ENCODE measurements at regions not wholly inside any gene's neighbourhood (a gene's known extent, or its start where the extent isn't known, plus 50 kb on each side); places are given as distances from the start of the nearest gene placed in this dataset.

- TF ChIP-seq ZNF462 (CRISPR knock-in tag; IDR thresholded peaks at IDR 0.05), result no peak
Observed at GRCh38 chr22:48829908-48830307, 997.8 kb downstream of the BRD1 start (continued).

- ATAC-seq (no peak), DNase-seq (ENCODE audit: low spot score) (no peak)
- H3K36me3 Mint-ChIP-seq (ENCODE audit: low read depth), result no peaks in the 10 kb centered on the region; the same call in 1 of the 3 replicates
- H3K9me2 ChIP-seq (ENCODE audit: insufficient read depth), result no peaks in the 10 kb centered on the region
- H3K4me3 ChIP-seq, result no peak overlapping the region
- no peak overlapping the region for H3K4me3 Mint-ChIP-seq
- no peak overlapping the region for H2AFZ ChIP-seq
- no peaks in the 10 kb centered on the region for H4K20me1 ChIP-seq (replicated peaks; ENCODE audit: insufficient read depth)
- H3K36me3 ChIP-seq (ENCODE audit: insufficient read depth), result peaks cover 4% of the 10 kb centered on the region; the same call in 1 of the 2 replicates
- H3K27me3 Mint-ChIP-seq (ENCODE audit: insufficient read depth, low read depth, poor library complexity), result peaks cover 4% of the 10 kb centered on the region
- H3K9me3 Mint-ChIP-seq, result peaks cover 26% of the 10 kb centered on the region
- H3K27ac ChIP-seq (ENCODE audit: low read depth), result no peak overlapping the region
- no peaks in the 10 kb centered on the region for H3F3A ChIP-seq (replicated peaks; ENCODE audit: low read depth)
- H3K4me1 Mint-ChIP-seq, result no peaks in the 10 kb centered on the region
- H3K27ac Mint-ChIP-seq, result no peak overlapping the region
- no peaks in the 10 kb centered on the region for H3K27me3 ChIP-seq (ENCODE audit: insufficient read depth)
- H3K4me1 ChIP-seq (ENCODE audit: insufficient read depth), result no peaks in the 10 kb centered on the region
- H3K79me2 ChIP-seq (replicated peaks; ENCODE audit: insufficient read depth), result no peaks in the 10 kb centered on the region
- H3K4me2 ChIP-seq, result no peak overlapping the region
- TF ChIP-seq REST (IDR thresholded peaks at IDR 0.05; ENCODE audit: unreplicated experiment), result no peak
- no peak for TF ChIP-seq EZH2phosphoT487 (IDR thresholded peaks at IDR 0.05; ENCODE audit: unreplicated experiment)
- no peak for TF ChIP-seq CTCF (conservative IDR thresholded peaks at IDR 0.05; ENCODE audit: low read depth in 2 of 2)
- no peak for TF ChIP-seq ZNF331 (CRISPR knock-in tag; IDR thresholded peaks at IDR 0.05; ENCODE audit: low read depth)
- TF ChIP-seq POLR2AphosphoS5 (IDR thresholded peaks at IDR 0.05; ENCODE audit: low read depth), result no peak
- TF ChIP-seq CREB1 (CRISPR knock-in tag; IDR thresholded peaks at IDR 0.05; ENCODE audit: low read depth), result no peak
- no peak for TF ChIP-seq STAT1 (IDR thresholded peaks at IDR 0.05; ENCODE audit: unreplicated experiment)
- TF ChIP-seq ZNF114 (CRISPR knock-in tag; IDR thresholded peaks at IDR 0.05), result no peak
- TF ChIP-seq EZH2 (IDR thresholded peaks at IDR 0.05; ENCODE audit: low read depth, unreplicated experiment), result no peak
- no peak for TF ChIP-seq NANOG (IDR thresholded peaks at IDR 0.05; ENCODE audit: borderline replicate concordance)
- TF ChIP-seq ETS1 (IDR thresholded peaks at IDR 0.05), result no peak
Observed at GRCh38 chr22:48828688-48829087, 999.0 kb downstream of the BRD1 start.

All from GM23338 (cell line).